ENCODE measurements at regions not wholly inside any gene's neighbourhood (a gene's known extent, or its start where the extent isn't known, plus 50 kb on each side); places are given as distances from the start of the nearest gene placed in this dataset.

- TF ChIP-seq EZH2 (IDR thresholded peaks at IDR 0.05; ENCODE audit: borderline replicate concordance, control insufficient read depth, low read depth, low read length) (no peak), POLR2AphosphoS5 (IDR thresholded peaks at IDR 0.05; ENCODE audit: low read length) (no peak), POLR2A (IDR thresholded peaks at IDR 0.05; ENCODE audit: low read depth, low read length) (no peak), PRDM15 (CRISPR knock-in tag; IDR thresholded peaks at IDR 0.05) (no peak), USF2 (IDR thresholded peaks at IDR 0.05; ENCODE audit: borderline replicate concordance, low read depth, low read length) (no peak)
Measured at GRCh38 chr13:83992566-83993358, 110.5 kb upstream of the SLITRK1 start.
